Stimulated activated naive CD8-positive, alpha-beta T cell treated with anti-CD3 and anti-CD28 coated beads, Interleukin-15, amount 100 ng/mL, for 72 hours (primary cell): ENCODE measurements at regions not wholly inside any gene's neighbourhood (a gene's known extent, or its start where the extent isn't known, plus 50 kb on each side); places are given as distances from the start of the nearest gene placed in this dataset.

ENCODE experiments used
- ATAC-seq: fragments of 150-1000 bp; cut with Tn5 transposase; 2 replicates; pipeline ENCODE4 v1.10.0; 2021; ENCODE audit warnings: mild to moderate bottlenecking, moderate library complexity
- DNase-seq, 2 donors: peaks; one replicate each; pipeline ENCODE4 v3.0.0; 2021 to 2022
- H3K27ac Mint-ChIP-seq, 2 donors: one replicate each; pipeline ENCODE4 v1.8.0; 2022; ENCODE audit warnings: mild to moderate bottlenecking in 2 of 2, mixed read lengths in 2 of 2, moderate library complexity in 2 of 2
- H3K27me3 Mint-ChIP-seq: one replicate; pipeline ENCODE4 v1.8.0; 2022; ENCODE audit warnings: mixed read lengths
- H3K4me1 Mint-ChIP-seq: one replicate; pipeline ENCODE4 v1.8.0; 2022; ENCODE audit warnings: mild to moderate bottlenecking, mixed read lengths
- H3K4me3 Mint-ChIP-seq, 2 donors: one replicate each; pipeline ENCODE4 v1.8.0; 2022; ENCODE audit warnings: mild to moderate bottlenecking in 2 of 2, mixed read lengths in 2 of 2, moderate library complexity in 1 of 2
- H3K9me3 Mint-ChIP-seq, 2 donors: one replicate each; pipeline ENCODE4 v1.8.0; 2022; ENCODE audit warnings: mixed read lengths in 2 of 2

GRCh38 chr10:88104223-88104622 is 240.8 kb downstream of the PTEN start:
- DNase-seq (no peak), ATAC-seq (no peak)
- Mint-ChIP-seq H3K4me1 (peaks cover 20% of the 10 kb centered on the region), H3K9me3 (peaks cover 0 to 4% of the 10 kb centered on the region in 2 donors), H3K27me3 (peaks cover 18% of the 10 kb centered on the region), H3K4me3 (no peak overlapping the region), H3K27ac (no peak overlapping the region)

- no peak for DNase-seq
- Mint-ChIP-seq H3K4me3 (no peak overlapping the region), H3K9me3 (peaks cover 0 to 4% of the 10 kb centered on the region in 2 donors), H3K27me3 (peaks cover 18% of the 10 kb centered on the region), H3K27ac (no peak overlapping the region), H3K4me1 (peaks cover 27% of the 10 kb centered on the region)
- ATAC-seq = no peak
Observed at GRCh38 chr10:88106366-88106765, 242.9 kb downstream of the PTEN start.

GRCh38 chr10:88107296-88108097 is 244.1 kb downstream of the PTEN start:
- peaks cover 18% of the 10 kb centered on the region for H3K27me3 Mint-ChIP-seq
- peaks cover 27% of the 10 kb centered on the region for H3K4me1 Mint-ChIP-seq
- ATAC-seq (no peak), DNase-seq (no peak)
- H3K4me3 Mint-ChIP-seq = no peak overlapping the region
- H3K9me3 Mint-ChIP-seq = peaks cover 0 to 4% of the 10 kb centered on the region in 2 donors
- no peak overlapping the region for H3K27ac Mint-ChIP-seq

- peaks cover 27% of the 10 kb centered on the region for H3K4me1 Mint-ChIP-seq
- no peak overlapping the region for H3K27ac Mint-ChIP-seq
- DNase-seq = no peak
- ATAC-seq = no peak
- peaks cover 18% of the 10 kb centered on the region for H3K27me3 Mint-ChIP-seq
- peaks cover 0 to 4% of the 10 kb centered on the region in 2 donors for H3K9me3 Mint-ChIP-seq
- H3K4me3 Mint-ChIP-seq = no peak overlapping the region
Observed at GRCh38 chr10:88108115-88108610, 244.7 kb downstream of the PTEN start.

GRCh38 chr10:88110355-88110754 is 246.9 kb downstream of the PTEN start:
- DNase-seq = no peak
- Mint-ChIP-seq H3K9me3 (peaks cover 0 to 4% of the 10 kb centered on the region in 2 donors), H3K4me3 (no peak overlapping the region)

GRCh38 chr10:88110822-88111221 is 247.4 kb downstream of the PTEN start:
- no peak overlapping the region for H3K4me3 Mint-ChIP-seq
- no peak overlapping the region for H3K27ac Mint-ChIP-seq
- DNase-seq (no peak), ATAC-seq (no peak)
- peaks cover 0 to 4% of the 10 kb centered on the region in 2 donors for H3K9me3 Mint-ChIP-seq
- H3K4me1 Mint-ChIP-seq = peaks cover 33% of the 10 kb centered on the region
- H3K27me3 Mint-ChIP-seq = peaks cover 9% of the 10 kb centered on the region

More at GRCh38 chr10:88110355-88110754, 246.9 kb downstream of the PTEN start:
- Mint-ChIP-seq H3K27me3 (peaks cover 9% of the 10 kb centered on the region), H3K27ac (no peak overlapping the region), H3K4me1 (peaks cover 33% of the 10 kb centered on the region)
- peak; percentile 59 for ATAC-seq

- no peak overlapping the region for H3K4me3 Mint-ChIP-seq
- no peak overlapping the region for H3K27ac Mint-ChIP-seq
- peaks cover 9% of the 10 kb centered on the region for H3K27me3 Mint-ChIP-seq
- H3K9me3 Mint-ChIP-seq = peaks cover 0 to 4% of the 10 kb centered on the region in 2 donors
- H3K4me1 Mint-ChIP-seq = peaks cover 33% of the 10 kb centered on the region
- DNase-seq (no peak), ATAC-seq (no peak)
Observed at GRCh38 chr10:88111294-88111693, 247.9 kb downstream of the PTEN start.

GRCh38 chr10:88113232-88113631 is 249.8 kb downstream of the PTEN start:
- ATAC-seq = no peak
- Mint-ChIP-seq H3K27me3 (no peaks in the 10 kb centered on the region), H3K4me3 (no peak overlapping the region), H3K4me1 (peaks cover 22% of the 10 kb centered on the region), H3K9me3 (no peaks in the 10 kb centered on the region), H3K27ac (no peak overlapping the region)
- no peak for DNase-seq

GRCh38 chr10:88113657-88114272 is 250.3 kb downstream of the PTEN start:
- H3K27ac Mint-ChIP-seq = no peak overlapping the region
- DNase-seq (no peak), ATAC-seq (no peak)
- no peaks in the 10 kb centered on the region for H3K27me3 Mint-ChIP-seq
- peaks cover 19% of the 10 kb centered on the region for H3K4me1 Mint-ChIP-seq
- no peak overlapping the region for H3K4me3 Mint-ChIP-seq
- H3K9me3 Mint-ChIP-seq = no peaks in the 10 kb centered on the region

- ATAC-seq (no peak), DNase-seq (no peak)
- no peaks in the 10 kb centered on the region for H3K27me3 Mint-ChIP-seq
- H3K4me3 Mint-ChIP-seq = no peak overlapping the region
- peaks cover 19% of the 10 kb centered on the region for H3K4me1 Mint-ChIP-seq
- no peak overlapping the region for H3K27ac Mint-ChIP-seq
- H3K9me3 Mint-ChIP-seq = no peaks in the 10 kb centered on the region
Observed at GRCh38 chr10:88114368-88114767, 250.9 kb downstream of the PTEN start.

- peaks cover 24% of the 10 kb centered on the region for H3K4me1 Mint-ChIP-seq
- no peak overlapping the region for H3K4me3 Mint-ChIP-seq
- no peaks in the 10 kb centered on the region for H3K9me3 Mint-ChIP-seq
- DNase-seq = no peak
- no peak overlapping the region for H3K27ac Mint-ChIP-seq
- no peak for ATAC-seq
- H3K27me3 Mint-ChIP-seq = no peaks in the 10 kb centered on the region
Observed at GRCh38 chr10:88115407-88115806, 252.0 kb downstream of the PTEN start.

- DNase-seq (no peak), ATAC-seq (no peak)
- Mint-ChIP-seq H3K4me1 (peaks cover 26% of the 10 kb centered on the region), H3K9me3 (no peaks in the 10 kb centered on the region), H3K27ac (no peak overlapping the region), H3K27me3 (no peaks in the 10 kb centered on the region), H3K4me3 (no peak overlapping the region)
Observed at GRCh38 chr10:88115968-88116367, 252.5 kb downstream of the PTEN start.

- no peaks in the 10 kb centered on the region for H3K27me3 Mint-ChIP-seq
- no peak for DNase-seq
- no peaks in the 10 kb centered on the region for H3K9me3 Mint-ChIP-seq
- no peak for ATAC-seq
- no peak overlapping the region for H3K4me3 Mint-ChIP-seq
- no peak overlapping the region for H3K27ac Mint-ChIP-seq
- H3K4me1 Mint-ChIP-seq = peaks cover 26% of the 10 kb centered on the region
Observed at GRCh38 chr10:88116481-88116880, 253.1 kb downstream of the PTEN start.

GRCh38 chr10:88116971-88117626 is 253.7 kb downstream of the PTEN start:
- peak; percentile 67 to 72 for DNase-seq
- H3K9me3 Mint-ChIP-seq = no peaks in the 10 kb centered on the region
- H3K4me3 Mint-ChIP-seq = no peak overlapping the region
- peaks cover 26% of the 10 kb centered on the region for H3K4me1 Mint-ChIP-seq
- ATAC-seq = peak; percentile 92
- no peak overlapping the region for H3K27ac Mint-ChIP-seq
- no peaks in the 10 kb centered on the region for H3K27me3 Mint-ChIP-seq

- Mint-ChIP-seq H3K4me1 (peaks cover 26% of the 10 kb centered on the region), H3K27me3 (no peaks in the 10 kb centered on the region), H3K9me3 (no peaks in the 10 kb centered on the region), H3K27ac (no peak overlapping the region), H3K4me3 (no peak overlapping the region)
- peak in 1 of 2 donors; percentile 23 for DNase-seq
- ATAC-seq = peak; percentile 26
Observed at GRCh38 chr10:88117869-88118632, 254.6 kb downstream of the PTEN start.
